Motor neuron (in vitro differentiated cells): ENCODE measurements at regions not wholly inside any gene's neighbourhood (a gene's known extent, or its start where the extent isn't known, plus 50 kb on each side); places are given as distances from the start of the nearest gene placed in this dataset.
"Not testable (repeated sequence)": the region's sequence is repeated elsewhere in the genome, so short reads cannot be mapped to it uniquely, and the experiment has no call there.

Experiments used
- ATAC-seq, 8 experiments: fragments of 200-7000 bp; cut with Tn5 transposase; replicated peaks in 6 of 8; 2 replicates each; pipeline ENCODE4 v1.8.0; 2021; ENCODE audit warnings: mild to moderate bottlenecking in 8 of 8, moderate library complexity in 8 of 8
- H3K27ac ChIP-seq, 2 donors: fragments of 250-450 bp; sonication (Bioruptor Pico); 2 replicates each; pipeline ENCODE4 v1.9.0; 2021; ENCODE audit warnings: antibody characterized with exemption in 2 of 2, mild to moderate bottlenecking in 2 of 2, moderate library complexity in 1 of 2
- H3K4me1 ChIP-seq, 2 donors: fragments of 250-450 bp; sonication (Bioruptor Pico); replicated peaks in 1 of 2; 2 replicates each; pipeline ENCODE4 v1.6.1; 2021; ENCODE audit warnings: antibody characterized with exemption in 2 of 2, mild to moderate bottlenecking in 2 of 2, moderate library complexity in 1 of 2
- H3K4me3 ChIP-seq, 5 donors: fragments of 250-450 bp; sonication (Bioruptor Pico); 2 replicates each; pipeline ENCODE4 v1.9.0; 2021; ENCODE audit warnings: antibody characterized with exemption in 5 of 5, mild to moderate bottlenecking in 5 of 5, moderate library complexity in 4 of 5
- WGBS, 10 experiments: fragments of 450-650 bp; shearing (Covaris generic); methylation state at CpG; one replicate each; pipeline ENCODE4 v1.0.0; 2022; 5-methylcytosine and 5-hydroxymethylcytosine counted together
- in situ Hi-C, 9 experiments: fragments of 400-800 bp; cut with MboI; loops; one replicate each; pipeline ENCODE4 v1.15.0; 2021; ENCODE audit warnings: low sequenced_read_pairs in 9 of 9, low pct_unique_long_range_greater_than_20kb in 2 of 9; ENCODE audit not compliant: unreplicated experiment in 9 of 9

GRCh38 chr3:82409842-82410241 lies 648.4 kb upstream of the GBE1 start:
- H3K4me1 ChIP-seq = peaks cover 0 to 8% of the 10 kb centered on the region in 2 donors
- no peak overlapping the region for H3K4me3 ChIP-seq
- no peak overlapping the region for H3K27ac ChIP-seq
- ATAC-seq = no peak
- WGBS, 10 experiments = 0 to 100% (median 83%) methylated on average over 1 of the region's 1 CpG
- in situ Hi-C loops = no loop called here

GRCh38 chr3:82392203-82392775 lies 630.8 kb upstream of the GBE1 start:
- ATAC-seq = peak; percentile 27 to 89 (median 62)
- Histone ChIP-seq H3K4me1 (no peaks in the 10 kb centered on the region), H3K4me3 (no peak overlapping the region), H3K27ac (no peak overlapping the region)
- in situ Hi-C loops = no loop called here

- Histone ChIP-seq H3K27ac (no peak overlapping the region), H3K4me3 (no peak overlapping the region), H3K4me1 (peaks cover 0 to 9% of the 10 kb centered on the region in 2 donors)
- ATAC-seq = no peak
- WGBS, 10 experiments = 0 to 100% (median 78%) methylated on average over 1 to 4 of the region's 4 CpGs
- in situ Hi-C loops = no loop called here
Observed at GRCh38 chr3:82390868-82391267, 629.4 kb upstream of the GBE1 start.

- in situ Hi-C loops = no loop called here
- peak overlapping the region in 1 of 2 donors; percentile 15 for H3K27ac ChIP-seq
- peaks cover 0 to 10% of the 10 kb centered on the region in 2 donors for H3K4me1 ChIP-seq
- no peak overlapping the region for H3K4me3 ChIP-seq
- WGBS, 10 experiments = 0 to 100% (median 60%) methylated on average over 1 to 2 of the region's 2 CpGs
- peak in 5 of 8 experiments; percentile 63 to 93 (median 78) for ATAC-seq
Observed at GRCh38 chr3:82386647-82387046, 625.2 kb upstream of the GBE1 start.

- in situ Hi-C loops = no loop called here
- Histone ChIP-seq H3K4me3 (no peak overlapping the region), H3K27ac (no peak overlapping the region), H3K4me1 (peaks cover 0 to 10% of the 10 kb centered on the region in 2 donors)
- ATAC-seq = no peak
- 0 to 91% (median 67%) methylated on average over 1 to 3 of the region's 3 CpGs; no CpG with 5 or more reads in 1 of the 10 experiments for WGBS, 10 experiments
Observed at GRCh38 chr3:82384181-82384580, 622.7 kb upstream of the GBE1 start.

- Histone ChIP-seq H3K27ac (no peak overlapping the region), H3K4me3 (no peak overlapping the region), H3K4me1 (peaks cover 0 to 10% of the 10 kb centered on the region in 2 donors)
- no peak for ATAC-seq
- in situ Hi-C loops = no loop called here
- 0 to 90% (median 70%) methylated on average over 1 to 4 of the region's 4 CpGs; no CpG with 5 or more reads in 1 of the 10 experiments for WGBS, 10 experiments
Observed at GRCh38 chr3:82382831-82383230, 621.4 kb upstream of the GBE1 start.

- no peak overlapping the region for H3K27ac ChIP-seq
- ATAC-seq = peak in 1 of 8 experiments; percentile 26
- in situ Hi-C loops = no loop called here
- WGBS, 10 experiments = 0 to 100% (median 58%) methylated on average over 1 to 2 of the region's 2 CpGs; no CpG with 5 or more reads in 2 of the 10 experiments
- H3K4me3 ChIP-seq = no peak overlapping the region
- H3K4me1 ChIP-seq = no peaks in the 10 kb centered on the region
Observed at GRCh38 chr3:82378392-82378791, 616.9 kb upstream of the GBE1 start.

GRCh38 chr3:82376883-82377282 lies 615.4 kb upstream of the GBE1 start:
- in situ Hi-C loops = no loop called here

GRCh38 chr3:82373833-82374232 lies 612.4 kb upstream of the GBE1 start:
- H3K4me1 ChIP-seq, in situ Hi-C loops, ATAC-seq, H3K27ac ChIP-seq, H3K4me3 ChIP-seq: not testable (repeated sequence)
- WGBS, 10 experiments = 5 to 100% (median 70%) methylated on average over 1 to 4 of the region's 4 CpGs; no CpG with 5 or more reads in 2 of the 10 experiments

More at GRCh38 chr3:82376883-82377282, 615.4 kb upstream of the GBE1 start:
- no peak overlapping the region for H3K4me3 ChIP-seq
- H3K27ac ChIP-seq = no peak overlapping the region
- 0 to 84% (median 42%) methylated on average over 2 to 3 of the region's 3 CpGs for WGBS, 10 experiments
- ATAC-seq = no peak
- no peaks in the 10 kb centered on the region for H3K4me1 ChIP-seq

- no peak for ATAC-seq
- WGBS, 10 experiments = 3 to 97% (median 90%) methylated on average over 2 to 4 of the region's 4 CpGs; no CpG with 5 or more reads in 1 of the 10 experiments
- no peak overlapping the region for H3K27ac ChIP-seq
- in situ Hi-C loops = no loop called here
- H3K4me3 ChIP-seq = no peak overlapping the region
- no peaks in the 10 kb centered on the region for H3K4me1 ChIP-seq
Observed at GRCh38 chr3:82364827-82365226, 603.4 kb upstream of the GBE1 start.

GRCh38 chr3:82363131-82363530 lies 601.7 kb upstream of the GBE1 start:
- no peaks in the 10 kb centered on the region for H3K4me1 ChIP-seq
- H3K27ac ChIP-seq = no peak overlapping the region
- no peak overlapping the region for H3K4me3 ChIP-seq
- 0 to 100% (median 64%) methylated on average over 1 of the region's 1 CpG; no CpG with 5 or more reads in 1 of the 10 experiments for WGBS, 10 experiments
- in situ Hi-C loops = no loop called here
- no peak for ATAC-seq

GRCh38 chr3:82355228-82355627 lies 593.8 kb upstream of the GBE1 start:
- no peak for ATAC-seq
- in situ Hi-C loops = no loop called here
- H3K4me3 ChIP-seq = no peak overlapping the region
- H3K27ac ChIP-seq = no peak overlapping the region
- no peaks in the 10 kb centered on the region for H3K4me1 ChIP-seq
- WGBS, 10 experiments = 8 to 90% (median 64%) methylated on average over 1 to 2 of the region's 2 CpGs

- Histone ChIP-seq H3K4me1 (no peaks in the 10 kb centered on the region), H3K27ac (no peak overlapping the region), H3K4me3 (no peak overlapping the region)
- in situ Hi-C loops = no loop called here
- ATAC-seq = no peak
- WGBS, 10 experiments = 11 to 90% (median 72%) methylated on average over 2 to 4 of the region's 4 CpGs
Observed at GRCh38 chr3:82354228-82354627, 592.8 kb upstream of the GBE1 start.
